HepG2 (cell line): ENCODE measurements at regions not wholly inside any gene's neighbourhood (a gene's known extent, or its start where the extent isn't known, plus 50 kb on each side); places are given as distances from the start of the nearest gene placed in this dataset.

Source experiments
- ATAC-seq: fragments of 200-7000 bp; cut with Tn5 transposase; 3 replicates; pipeline ENCODE4 v1.9.1; 2020; ENCODE audit warnings: mild to moderate bottlenecking, moderate library complexity
- BruUV-seq: library from RNA; stranded (reverse); fragments of 400-500 nt; replicated peaks from 2 replicates; lab custom pipeline; 2021; lab: Mats Ljungman, UMichigan
- CTCF ChIA-PET: fragments of 300-600 bp; formaldehyde crosslinking; extraction: SDS; loops from one replicate; lab custom pipeline; 2021; ENCODE audit warnings: low total read pairs, inconsistent platforms, low intra/inter-chr PET ratio; lab: Yijun Ruan, JAX
- POLR2A ChIA-PET: fragments of 350-600 bp; sonication (Branson Sonifier 250); formaldehyde crosslinking; loops from one replicate; lab custom pipeline; 2020; ENCODE audit warnings: antibody characterized with exemption, inconsistent platforms; lab: Yijun Ruan, JAX
- DNase-seq: peaks from one replicate; pipeline ENCODE4 v3.0.0-alpha.2; 2015; ENCODE audit warnings: low spot score
- FAIRE-seq: peaks from 3 replicates; lab custom pipeline; 2011; peaks lifted over from hg19 to GRCh38; lab: Jason Lieb, UNC
- H2AFZ ChIP-seq: one replicate; pipeline ENCODE4 v1.6.1; 2011; ENCODE audit warnings: low read length, inconsistent platforms
- H3K27ac ChIP-seq: fragments of 300-600 bp; 3 replicates; pipeline ENCODE4 v1.8.0; 2011; ENCODE audit warnings: mixed run types, mild to moderate bottlenecking, mixed read lengths, low read length, inconsistent platforms; ENCODE audit not compliant: insufficient read depth; ENCODE audit errors: extremely low read length
- H3K27me3 ChIP-seq, 2 experiments: fragments of 200-600 bp in 1 of 2; 2 replicates in 1 of 2; 3 replicates in 1 of 2; pipeline versions ENCODE4 v1.6.0 to v1.8.0; 2011; ENCODE audit warnings: low read length in 2 of 2, mild to moderate bottlenecking in 2 of 2, moderate library complexity in 2 of 2, inconsistent platforms in 1 of 2; ENCODE audit not compliant: insufficient read depth in 2 of 2, control insufficient read depth in 1 of 2
- H3K36me3 ChIP-seq, 2 experiments: fragments of 200-600 bp in 1 of 2; replicated peaks in 1 of 2; 2 replicates in 1 of 2; 3 replicates in 1 of 2; pipeline versions ENCODE4 v1.5.1 to v1.8.0; 2011; ENCODE audit warnings: low read length in 2 of 2, inconsistent platforms in 1 of 2; ENCODE audit not compliant: insufficient read depth in 2 of 2, control insufficient read depth in 1 of 2
- H3K4me1 ChIP-seq: 2 replicates; pipeline ENCODE4 v1.5.1; 2012; ENCODE audit warnings: low read length, inconsistent platforms; ENCODE audit not compliant: insufficient read depth
- H3K4me2 ChIP-seq: 2 replicates; pipeline ENCODE4 v1.6.0; 2011; ENCODE audit warnings: low read depth, low read length, inconsistent platforms
- H3K4me3 ChIP-seq, 3 experiments: fragments of 200-600 bp in 1 of 3; sonication (generic), shearing (Covaris generic) in 1 of 3; replicated peaks in 1 of 3; 2 replicates each; pipeline ENCODE4 v1.5.1; 2011 to 2016; ENCODE audit warnings: low read length in 3 of 3, inconsistent platforms in 2 of 3, low read depth in 2 of 3, mild to moderate bottlenecking in 2 of 3, control low read depth in 1 of 3, mixed read lengths in 1 of 3; ENCODE audit not compliant: insufficient read depth in 1 of 3
- H3K79me2 ChIP-seq: one replicate; pipeline ENCODE4 v1.6.1; 2011; ENCODE audit warnings: low read length, inconsistent platforms; ENCODE audit not compliant: insufficient read depth
- H3K9ac ChIP-seq: 2 replicates; pipeline ENCODE4 v1.6.0; 2011; ENCODE audit warnings: mild to moderate bottlenecking, low read depth, low read length, inconsistent platforms; ENCODE audit not compliant: insufficient read depth
- H3K9me3 ChIP-seq: 2 replicates; pipeline ENCODE4 v1.5.1; 2012; ENCODE audit warnings: mild to moderate bottlenecking, low read length
- H4K20me1 ChIP-seq: 2 replicates; pipeline ENCODE4 v1.6.0; 2011; ENCODE audit warnings: inconsistent platforms, mild to moderate bottlenecking, low read length, moderate library complexity; ENCODE audit not compliant: insufficient read depth
- ATAD3A ChIP-seq: sonication (generic); formaldehyde crosslinking; IDR thresholded peaks from 2 replicates; pipeline ENCODE4 v1.4.0; 2020; ENCODE audit warnings: missing genetic modification reagents
- CBX1 ChIP-seq: IDR thresholded peaks from one replicate; pipeline ENCODE4 v1.6.1; 2016; ENCODE audit warnings: antibody characterized with exemption, low read depth
- CC2D1A ChIP-seq: sonication (generic); formaldehyde crosslinking; IDR thresholded peaks from 2 replicates; pipeline ENCODE4 v1.8.1; 2023; ENCODE audit warnings: mild to moderate bottlenecking, missing genetic modification reagents
- CREB3 ChIP-seq: sonication (generic); formaldehyde crosslinking; IDR thresholded peaks from 2 replicates; pipeline ENCODE4 v1.5.0; 2020; ENCODE audit warnings: missing genetic modification reagents
- JARID2 ChIP-seq: sonication (generic); formaldehyde crosslinking; IDR thresholded peaks from 2 replicates; pipeline ENCODE4 v1.8.1; 2023; ENCODE audit warnings: missing genetic modification reagents, inconsistent platforms; ENCODE audit not compliant: insufficient replicate concordance
- KAT7 ChIP-seq: IDR thresholded peaks from 2 replicates; pipeline ENCODE4 v1.6.1; 2018; ENCODE audit warnings: borderline replicate concordance, missing compliant biosample characterization
- MAZ ChIP-seq, 2 experiments: sonication (generic) in 1 of 2; formaldehyde crosslinking in 1 of 2; IDR thresholded peaks; 2 replicates each; pipeline versions ENCODE4 v1.5.0 to v1.6.1; 2012 to 2020; ENCODE audit warnings: low read depth in 2 of 2, mild to moderate bottlenecking in 2 of 2, borderline replicate concordance in 1 of 2, improper control_type of control experiment in 1 of 2, low read length in 1 of 2, missing genetic modification reagents in 1 of 2, moderate library complexity in 1 of 2
- MIXL1 ChIP-seq: IDR thresholded peaks from 2 replicates; pipeline ENCODE4 v1.6.1; 2016
- MXD4 ChIP-seq: IDR thresholded peaks from 2 replicates; pipeline ENCODE4 v1.6.1; 2016; ENCODE audit warnings: mild to moderate bottlenecking, missing biosample characterization, missing genetic modification reagents
- MYC ChIP-seq: sonication (generic); formaldehyde crosslinking; IDR thresholded peaks from 2 replicates; pipeline ENCODE4 v1.9.0; 2021; ENCODE audit warnings: missing genetic modification reagents, borderline replicate concordance
- SMAD3 ChIP-seq: sonication (generic); formaldehyde crosslinking; IDR thresholded peaks from 2 replicates; pipeline ENCODE4 v1.4.0; 2020; ENCODE audit warnings: missing genetic modification reagents
- STAT5B ChIP-seq: sonication (generic); formaldehyde crosslinking; IDR thresholded peaks from 2 replicates; pipeline ENCODE4 v1.4.0; 2020; ENCODE audit warnings: missing genetic modification reagents
- ZGPAT ChIP-seq: IDR thresholded peaks from 2 replicates; pipeline ENCODE4 v1.6.1; 2016; ENCODE audit warnings: mild to moderate bottlenecking
- ZNF280B ChIP-seq: sonication (generic); formaldehyde crosslinking; IDR thresholded peaks from 2 replicates; pipeline ENCODE4 v1.5.0; 2020; ENCODE audit warnings: missing genetic modification reagents, mild to moderate bottlenecking, borderline replicate concordance
- ZNF329 ChIP-seq: sonication (generic); formaldehyde crosslinking; IDR thresholded peaks from 2 replicates; pipeline ENCODE4 v1.9.0; 2021; ENCODE audit warnings: low read depth, mild to moderate bottlenecking, missing genetic modification reagents
- ZNF354B ChIP-seq: sonication (generic); formaldehyde crosslinking; IDR thresholded peaks from 2 replicates; pipeline ENCODE4 v1.8.0; 2022; ENCODE audit warnings: mild to moderate bottlenecking, missing genetic modification reagents
- ZNF562 ChIP-seq: sonication (generic); formaldehyde crosslinking; IDR thresholded peaks from 2 replicates; pipeline ENCODE4 v1.8.0; 2022; ENCODE audit warnings: missing genetic modification reagents, borderline replicate concordance
- WGBS: methylation state at CpG from one replicate; pipeline ENCODE4 v1.1.6; 2017; ENCODE audit warnings: low lambda C conversion rate; 5-methylcytosine and 5-hydroxymethylcytosine counted together
- in situ Hi-C: cut with HindIII; loops from 2 replicates; pipeline ENCODE4 v1.10.0; 2017; ENCODE audit warnings: low pct_unique_long_range_greater_than_20kb; ENCODE audit not compliant: extremely low pct_ligation_motif_present
- intact Hi-C: fragments of 100-400 bp; cut with micrococcal nuclease; formaldehyde crosslinking; loops from one replicate; pipeline ENCODE4 v1.10.0; 2022; ENCODE audit not compliant: unreplicated experiment
- TF ChIP-seq, protein P1 (sequence below): sonication (generic); formaldehyde crosslinking; IDR thresholded peaks from 2 replicates; pipeline ENCODE4 v1.4.0; 2020; ENCODE audit warnings: missing genetic modification reagents
- TF ChIP-seq, protein P2 (sequence below): sonication (generic); formaldehyde crosslinking; IDR thresholded peaks from 2 replicates; pipeline ENCODE4 v1.8.0; 2022; ENCODE audit warnings: mild to moderate bottlenecking, missing genetic modification reagents

GRCh38 chr2:105959357-105959756, 214.6 kb downstream of the NCK2 start (continued):
- no peak for TF ChIP-seq SMAD3 (CRISPR knock-in tag)
- no peak for TF ChIP-seq KAT7 (CRISPR knock-in tag)
- no peak for TF ChIP-seq CBX1
- TF ChIP-seq ZGPAT (CRISPR knock-in tag), result no peak
- no peak for TF ChIP-seq JARID2 (CRISPR knock-in tag)
- TF ChIP-seq MIXL1, result no peak

GRCh38 chr2:105954891-105955290, 210.2 kb downstream of the NCK2 start:
- DNase-seq, result no peak
- in situ Hi-C loops (no loop called here), intact Hi-C loops (no loop called here)
- no peaks in the 10 kb centered on the region for H3K79me2 ChIP-seq
- no peaks in the 10 kb centered on the region for H3K9me3 ChIP-seq
- no peak overlapping the region for H3K9ac ChIP-seq
- ATAC-seq, result no peak
- BruUV-seq, result no TSS peak
- 11% methylated on average over 1 of the region's 3 CpGs for WGBS
- H3K27ac ChIP-seq, result no peak overlapping the region
- no peaks in the 10 kb centered on the region for H3K4me1 ChIP-seq
- H2AFZ ChIP-seq, result no peak overlapping the region
- POLR2A ChIA-PET, result no interaction called here
- H3K4me2 ChIP-seq, result no peak overlapping the region
- H3K36me3 ChIP-seq, result no peaks in the 10 kb centered on the region
- peaks cover 3 to 52% of the 10 kb centered on the region in 2 experiments; a peak in 3 of 5 replicates for H3K27me3 ChIP-seq
- FAIRE-seq, result no peak
- CTCF ChIA-PET, result no interaction called here
- no peak overlapping the region for H3K4me3 ChIP-seq
- H4K20me1 ChIP-seq, result no peaks in the 10 kb centered on the region
- TF ChIP-seq MXD4 (CRISPR knock-in tag), result no peak
- TF ChIP-seq MYC (CRISPR knock-in tag), result no peak
- TF ChIP-seq MAZ (IDR thresholded peaks at IDR 0.05; ENCODE audit: borderline replicate concordance, low read depth, low read length), result no peak
- TF ChIP-seq MAZ (CRISPR knock-in tag; IDR thresholded peaks at IDR 0.05; ENCODE audit: low read depth), result no peak
- TF ChIP-seq, protein P1, sequence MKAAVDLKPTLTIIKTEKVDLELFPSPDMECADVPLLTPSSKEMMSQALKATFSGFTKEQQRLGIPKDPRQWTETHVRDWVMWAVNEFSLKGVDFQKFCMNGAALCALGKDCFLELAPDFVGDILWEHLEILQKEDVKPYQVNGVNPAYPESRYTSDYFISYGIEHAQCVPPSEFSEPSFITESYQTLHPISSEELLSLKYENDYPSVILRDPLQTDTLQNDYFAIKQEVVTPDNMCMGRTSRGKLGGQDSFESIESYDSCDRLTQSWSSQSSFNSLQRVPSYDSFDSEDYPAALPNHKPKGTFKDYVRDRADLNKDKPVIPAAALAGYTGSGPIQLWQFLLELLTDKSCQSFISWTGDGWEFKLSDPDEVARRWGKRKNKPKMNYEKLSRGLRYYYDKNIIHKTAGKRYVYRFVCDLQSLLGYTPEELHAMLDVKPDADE (CRISPR knock-in tag), result no peak
- TF ChIP-seq ATAD3A (CRISPR knock-in tag), result no peak
- no peak for TF ChIP-seq CC2D1A (CRISPR knock-in tag)
- TF ChIP-seq CREB3 (CRISPR knock-in tag), result no peak
- TF ChIP-seq, protein P2, sequence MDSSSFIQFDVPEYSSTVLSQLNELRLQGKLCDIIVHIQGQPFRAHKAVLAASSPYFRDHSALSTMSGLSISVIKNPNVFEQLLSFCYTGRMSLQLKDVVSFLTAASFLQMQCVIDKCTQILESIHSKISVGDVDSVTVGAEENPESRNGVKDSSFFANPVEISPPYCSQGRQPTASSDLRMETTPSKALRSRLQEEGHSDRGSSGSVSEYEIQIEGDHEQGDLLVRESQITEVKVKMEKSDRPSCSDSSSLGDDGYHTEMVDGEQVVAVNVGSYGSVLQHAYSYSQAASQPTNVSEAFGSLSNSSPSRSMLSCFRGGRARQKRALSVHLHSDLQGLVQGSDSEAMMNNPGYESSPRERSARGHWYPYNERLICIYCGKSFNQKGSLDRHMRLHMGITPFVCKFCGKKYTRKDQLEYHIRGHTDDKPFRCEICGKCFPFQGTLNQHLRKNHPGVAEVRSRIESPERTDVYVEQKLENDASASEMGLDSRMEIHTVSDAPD (CRISPR knock-in tag), result no peak
- no peak for TF ChIP-seq ZNF562
- TF ChIP-seq ZNF280B, result no peak
- no peak for TF ChIP-seq ZNF354B
- no peak for TF ChIP-seq STAT5B
- TF ChIP-seq ZNF329, result no peak
